AG10803 (cell line): ENCODE measurements at regions not wholly inside any gene's neighbourhood (a gene's known extent, or its start where the extent isn't known, plus 50 kb on each side); places are given as distances from the start of the nearest gene placed in this dataset.

Experiments
- DNase-seq: peaks from one replicate; pipeline ENCODE4 v3.0.0; 2010; ENCODE audit warnings: low read depth
- H3K4me3 ChIP-seq: 2 replicates; pipeline ENCODE4 v1.5.1; 2011; ENCODE audit warnings: mild to moderate bottlenecking, low read length, control low read depth
- TF ChIP-seq, protein P1 (sequence below): conservative IDR thresholded peaks from 2 replicates; pipeline ENCODE4 v1.5.1; 2011; ENCODE audit warnings: mild to moderate bottlenecking, low read length, control low read depth, inconsistent platforms

DNA sequence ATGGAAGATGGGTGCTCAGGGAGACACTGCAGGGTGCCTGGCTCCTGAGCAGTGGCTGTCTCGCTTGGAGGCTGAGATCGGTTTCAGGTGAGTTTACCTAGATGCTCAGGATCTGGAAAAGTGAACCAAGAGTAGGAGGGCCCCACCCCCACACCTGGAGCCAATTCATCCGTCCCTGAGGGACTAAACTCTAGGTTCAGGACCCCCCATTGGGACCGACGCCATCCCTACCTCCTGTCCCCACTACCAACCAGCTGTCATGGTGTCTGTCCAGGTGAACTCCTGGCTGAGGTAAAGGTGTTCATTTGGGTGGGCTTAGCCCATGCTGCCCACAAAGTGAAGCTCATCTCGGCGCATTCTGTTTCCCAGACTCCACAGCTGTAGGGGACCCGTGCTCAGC, 174.6 kb upstream of the PLPP4 start:
- H3K4me3 ChIP-seq, result no peak overlapping the region
- DNase-seq, result no peak
- TF ChIP-seq, protein P1, sequence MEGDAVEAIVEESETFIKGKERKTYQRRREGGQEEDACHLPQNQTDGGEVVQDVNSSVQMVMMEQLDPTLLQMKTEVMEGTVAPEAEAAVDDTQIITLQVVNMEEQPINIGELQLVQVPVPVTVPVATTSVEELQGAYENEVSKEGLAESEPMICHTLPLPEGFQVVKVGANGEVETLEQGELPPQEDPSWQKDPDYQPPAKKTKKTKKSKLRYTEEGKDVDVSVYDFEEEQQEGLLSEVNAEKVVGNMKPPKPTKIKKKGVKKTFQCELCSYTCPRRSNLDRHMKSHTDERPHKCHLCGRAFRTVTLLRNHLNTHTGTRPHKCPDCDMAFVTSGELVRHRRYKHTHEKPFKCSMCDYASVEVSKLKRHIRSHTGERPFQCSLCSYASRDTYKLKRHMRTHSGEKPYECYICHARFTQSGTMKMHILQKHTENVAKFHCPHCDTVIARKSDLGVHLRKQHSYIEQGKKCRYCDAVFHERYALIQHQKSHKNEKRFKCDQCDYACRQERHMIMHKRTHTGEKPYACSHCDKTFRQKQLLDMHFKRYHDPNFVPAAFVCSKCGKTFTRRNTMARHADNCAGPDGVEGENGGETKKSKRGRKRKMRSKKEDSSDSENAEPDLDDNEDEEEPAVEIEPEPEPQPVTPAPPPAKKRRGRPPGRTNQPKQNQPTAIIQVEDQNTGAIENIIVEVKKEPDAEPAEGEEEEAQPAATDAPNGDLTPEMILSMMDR, result no peak

DNA sequence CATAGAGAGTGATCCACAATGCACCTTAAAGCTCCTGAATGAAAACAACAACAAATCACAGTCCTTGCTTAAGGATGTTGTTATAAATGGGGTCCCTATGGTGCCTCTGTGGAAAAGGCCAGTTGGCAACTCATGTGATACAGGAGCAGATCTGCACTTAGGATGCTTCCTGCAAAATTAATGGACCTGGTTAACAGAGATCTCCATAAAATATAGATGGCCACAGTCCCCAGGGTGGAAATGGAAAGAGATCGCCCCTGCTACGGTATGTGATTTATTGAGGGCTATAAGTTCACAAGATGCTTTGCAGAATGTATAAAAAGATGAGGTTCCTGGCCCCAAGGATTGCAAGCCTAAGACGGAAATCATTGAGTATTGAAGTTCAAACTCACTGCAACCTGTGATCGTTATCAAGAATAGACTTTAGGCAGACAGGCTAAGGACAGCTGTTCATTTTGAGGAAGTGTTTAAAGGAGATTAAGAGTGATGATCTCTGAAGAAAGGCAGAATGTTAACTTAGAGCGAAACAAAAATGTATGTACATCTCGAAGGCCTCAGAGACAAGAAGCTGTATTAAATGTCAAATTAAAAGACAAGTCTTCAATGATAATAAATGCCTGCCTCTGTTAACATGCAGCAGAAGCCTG, 174.1 kb upstream of the PLPP4 start:
- TF ChIP-seq, protein P1, result no peak
- no peak overlapping the region for H3K4me3 ChIP-seq
- DNase-seq, result no peak

DNA sequence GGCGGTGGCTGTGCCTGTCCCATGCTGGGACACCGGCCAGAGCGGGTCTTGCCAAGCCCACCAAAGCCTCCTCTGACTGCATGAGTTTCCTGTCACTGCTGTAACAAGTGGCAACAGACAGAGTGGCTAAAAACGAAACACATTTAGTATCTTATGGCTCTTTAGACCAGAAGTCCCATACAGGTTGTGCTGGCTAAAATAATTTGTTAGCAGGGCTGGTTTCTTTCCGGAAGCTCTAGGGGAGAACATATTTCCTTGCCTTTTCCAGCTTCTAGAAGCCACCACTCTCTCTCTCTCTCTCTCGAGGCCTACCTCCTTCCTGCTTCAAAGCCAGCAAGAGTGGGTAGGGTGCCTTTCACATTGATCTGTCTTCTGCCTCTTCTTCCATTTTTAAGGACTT, 171.6 kb upstream of the PLPP4 start:
- TF ChIP-seq, protein P1, result no peak
- no peak overlapping the region for H3K4me3 ChIP-seq
- DNase-seq, result no peak

DNA sequence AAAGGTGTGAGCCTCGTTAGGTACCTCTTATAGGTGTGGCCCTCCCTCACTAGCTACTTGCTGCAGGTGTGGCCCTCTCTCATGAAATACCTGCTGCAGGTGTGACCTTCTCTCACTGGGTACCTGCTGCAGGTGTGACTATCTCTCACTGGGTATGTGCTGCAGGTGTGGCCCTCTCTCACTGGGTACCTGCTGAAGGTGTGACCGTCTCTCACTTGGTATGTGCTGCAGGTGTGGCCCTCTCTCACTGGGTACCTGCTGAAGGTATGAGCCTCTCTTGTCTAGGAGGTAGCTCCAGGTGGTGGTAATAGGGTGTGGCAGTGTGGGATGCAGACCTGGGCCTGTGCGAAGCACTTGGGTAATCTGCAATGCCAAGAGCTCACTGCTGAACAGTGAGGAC, 170.7 kb upstream of the PLPP4 start:
- H3K4me3 ChIP-seq, result no peak overlapping the region
- no peak for DNase-seq
- TF ChIP-seq, protein P1, result no peak

DNA sequence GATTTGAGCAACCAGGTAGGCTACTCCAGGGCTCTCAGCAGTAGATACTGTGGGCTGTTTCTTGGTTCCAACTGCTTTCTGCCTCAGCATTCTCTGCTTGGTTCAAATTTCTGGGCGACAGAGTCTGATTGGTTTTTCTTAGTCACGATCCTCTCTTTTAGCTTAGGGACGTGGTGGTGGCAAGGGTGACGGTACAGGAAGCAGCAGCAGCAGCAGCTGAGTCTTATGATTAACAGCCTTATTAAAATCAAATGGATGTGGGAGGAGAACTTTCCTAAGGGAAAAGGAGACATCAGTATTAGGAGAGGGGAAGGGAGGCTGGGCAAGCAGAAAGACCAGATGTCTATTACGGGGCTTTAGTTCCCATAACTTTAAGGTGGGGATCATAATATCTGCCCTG, 156.5 kb upstream of the PLPP4 start:
- no peak for DNase-seq
- H3K4me3 ChIP-seq, result no peak overlapping the region
- TF ChIP-seq, protein P1, result no peak

DNA sequence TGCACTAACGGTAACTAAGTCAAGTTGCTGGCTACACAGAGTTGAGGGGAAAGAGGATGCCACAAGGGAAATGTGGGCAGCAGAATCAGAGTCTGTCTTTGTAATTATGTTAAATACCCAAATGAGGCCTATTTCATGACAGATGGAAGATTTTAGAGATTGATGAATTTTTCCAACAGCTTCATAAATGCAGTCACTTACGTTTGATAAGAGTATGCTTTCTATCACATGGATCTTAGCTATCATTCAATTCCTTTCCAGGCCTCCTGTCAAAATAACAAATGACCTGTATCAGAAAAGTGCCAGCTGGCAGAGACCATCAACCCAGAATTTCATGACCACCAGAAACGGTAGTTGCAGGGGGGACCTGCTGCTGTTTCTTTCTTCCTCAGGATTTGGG, 148.4 kb upstream of the PLPP4 start:
- DNase-seq, result no peak
- no peak overlapping the region for H3K4me3 ChIP-seq
- TF ChIP-seq, protein P1, result no peak

DNA sequence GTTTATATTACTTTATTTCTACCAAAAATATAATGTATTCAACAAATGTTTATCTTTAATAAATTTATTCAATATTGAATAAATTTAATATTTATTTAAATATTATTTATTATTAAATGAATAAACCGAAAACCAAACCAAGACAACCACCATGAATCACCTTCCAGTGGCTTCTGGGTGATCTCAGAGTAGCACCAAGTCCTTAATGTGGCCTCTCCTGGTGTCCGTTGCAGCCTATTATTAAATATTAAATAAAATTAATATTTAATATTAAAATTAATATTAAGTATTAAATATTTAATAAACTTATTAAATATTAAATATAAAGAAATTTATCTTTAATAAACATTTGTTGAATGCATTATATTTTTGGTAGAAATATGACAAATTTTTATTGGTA, 143.3 kb upstream of the PLPP4 start:
- TF ChIP-seq, protein P1, result no peak
- no peak overlapping the region for H3K4me3 ChIP-seq
- DNase-seq, result no peak
